Suprapubic skin (tissue), 3 donors: ENCODE measurements at regions not wholly inside any gene's neighbourhood (a gene's known extent, or its start where the extent isn't known, plus 50 kb on each side); places are given as distances from the start of the nearest gene placed in this dataset.

Experiments
- CTCF ChIP-seq, 2 donors: fragments of 200-600 bp in 1 of 2; fragments of 450-650 bp in 1 of 2; sonication (generic) in 1 of 2; IDR thresholded peaks; one replicate each; pipeline ENCODE4 v1.5.1; 2016 to 2019; ENCODE audit warnings: antibody characterized with exemption in 2 of 2, mild to moderate bottlenecking in 1 of 2, moderate library complexity in 1 of 2
- EP300 ChIP-seq: sonication (generic); formaldehyde crosslinking; IDR thresholded peaks from one replicate; pipeline ENCODE4 v1.6.1; 2017; ENCODE audit warnings: antibody characterized with exemption

GRCh38 chr9:81022177-81022576 is 667.2 kb downstream of the TLE1 start:
- TF ChIP-seq CTCF (IDR thresholded peaks at IDR 0.05), result no peak
- TF ChIP-seq EP300, result no peak
